B cell (primary cell): ENCODE measurements at regions not wholly inside any gene's neighbourhood (a gene's known extent, or its start where the extent isn't known, plus 50 kb on each side); places are given as distances from the start of the nearest gene placed in this dataset.

ENCODE experiments used
- ATAC-seq: fragments of 200-7000 bp; cut with Tn5 transposase; one replicate; pipeline ENCODE4 v1.10.0; 2021; ENCODE audit warnings: low read depth, mild to moderate bottlenecking, moderate number of reproducible peaks, moderate library complexity
- CTCF ChIA-PET: fragments of 350-600 bp; sonication (Branson Sonifier 250); formaldehyde crosslinking; loops from one replicate; lab custom pipeline; 2021; ENCODE audit warnings: antibody characterized with exemption, inconsistent platforms; lab: Charles Lee
- POLR2A ChIA-PET: fragments of 350-600 bp; sonication (Branson Sonifier 250); formaldehyde crosslinking; loops from one replicate; lab custom pipeline; 2021; ENCODE audit warnings: antibody characterized with exemption; lab: Charles Lee
- DNase-seq: peaks from one replicate; pipeline ENCODE4 v3.0.0; 2013
- H2AFZ ChIP-seq: 2 replicates; pipeline ENCODE4 v1.6.1; 2012; ENCODE audit warnings: mild to moderate bottlenecking, low read depth, low read length; ENCODE audit not compliant: insufficient read depth, poor library complexity, severe bottlenecking
- H3K27ac ChIP-seq, 2 donors: 1 replicate in 1 of 2; 2 replicates in 1 of 2; pipeline ENCODE4 v1.5.1; 2012 to 2013; ENCODE audit warnings: low read length in 2 of 2, mild to moderate bottlenecking in 2 of 2, moderate library complexity in 1 of 2
- H3K27me3 ChIP-seq, 4 experiments: fragments of 200-600 bp in 1 of 4; sonication (generic) in 1 of 4; replicated peaks in 1 of 4; 1 replicate in 2 of 4; 2 replicates in 2 of 4; pipeline versions ENCODE4 v1.6.1 to v1.7.0; 2013 to 2016; ENCODE audit warnings: low read length in 3 of 4, mild to moderate bottlenecking in 2 of 4, mixed read lengths in 1 of 4, moderate library complexity in 1 of 4; ENCODE audit not compliant: insufficient read depth in 4 of 4, control insufficient read depth in 3 of 4; ENCODE audit errors: control extremely low read depth in 1 of 4
- H3K36me3 ChIP-seq, 2 experiments: replicated peaks in 1 of 2; 1 replicate in 1 of 2; 2 replicates in 1 of 2; pipeline versions ENCODE4 v1.6.1 to v1.7.1; 2013; ENCODE audit warnings: low read length in 1 of 2; ENCODE audit not compliant: insufficient read depth in 2 of 2, control insufficient read depth in 1 of 2; ENCODE audit errors: control extremely low read depth in 1 of 2, extremely low read depth in 1 of 2
- H3K4me1 ChIP-seq, 2 donors: fragments of 200-600 bp in 1 of 2; sonication (generic) in 1 of 2; 1 replicate in 1 of 2; 2 replicates in 1 of 2; pipeline versions ENCODE4 v1.5.1 to v1.6.1; 2013 to 2017; ENCODE audit warnings: low read length in 2 of 2; ENCODE audit not compliant: control insufficient read depth in 2 of 2, insufficient read depth in 2 of 2
- H3K4me2 ChIP-seq: replicated peaks from 2 replicates; pipeline ENCODE3; 2012; ENCODE audit warnings: mild to moderate bottlenecking, low read depth, low read length; ENCODE audit not compliant: poor library complexity, severe bottlenecking
- H3K4me3 ChIP-seq, 5 experiments: fragments of 200-600 bp in 1 of 5; sonication (generic) in 1 of 5; 1 replicate in 3 of 5; 2 replicates in 2 of 5; pipeline versions ENCODE4 v1.5.1 to v1.7.0; 2011 to 2016; ENCODE audit warnings: low read length in 4 of 5, mild to moderate bottlenecking in 4 of 5, low read depth in 2 of 5, control low read depth in 1 of 5, moderate library complexity in 1 of 5; ENCODE audit not compliant: insufficient read depth in 1 of 5; ENCODE audit errors: control extremely low read depth in 1 of 5, extremely low read depth in 1 of 5
- H3K79me2 ChIP-seq: fragments of 200-600 bp; sonication (generic); one replicate; pipeline ENCODE4 v1.6.0; 2016; ENCODE audit warnings: low read length; ENCODE audit not compliant: control insufficient read depth, insufficient read depth
- H3K9ac ChIP-seq: fragments of 200-600 bp; sonication (generic); 2 replicates; pipeline ENCODE4 v1.6.1; 2017; ENCODE audit warnings: mild to moderate bottlenecking, low read length, moderate library complexity
- H3K9me3 ChIP-seq, 3 donors: one replicate each; pipeline versions ENCODE4 v1.6.1 to v1.7.1; 2013; ENCODE audit warnings: low read length in 2 of 3; ENCODE audit not compliant: control insufficient read depth in 2 of 3, insufficient read depth in 1 of 3; ENCODE audit errors: control extremely low read depth in 1 of 3
- H4K20me1 ChIP-seq: 2 replicates; pipeline ENCODE4 v1.6.0; 2012; ENCODE audit warnings: mild to moderate bottlenecking, low read length; ENCODE audit not compliant: insufficient read depth, control insufficient read depth, poor library complexity, severe bottlenecking
- H3K27ac Mint-ChIP-seq: one replicate; pipeline ENCODE4 v1.8.0; 2021; ENCODE audit warnings: mixed read lengths
- H3K27me3 Mint-ChIP-seq: one replicate; pipeline ENCODE4 v1.8.0; 2021; ENCODE audit warnings: mixed read lengths
- H3K4me1 Mint-ChIP-seq: one replicate; pipeline ENCODE4 v1.8.0; 2021; ENCODE audit warnings: mixed read lengths
- H3K4me3 Mint-ChIP-seq: one replicate; pipeline ENCODE4 v1.8.0; 2021; ENCODE audit warnings: mixed read lengths
- H3K9me3 Mint-ChIP-seq: one replicate; pipeline ENCODE4 v1.8.0; 2022; ENCODE audit warnings: mixed read lengths; ENCODE audit not compliant: insufficient read depth
- EZH2 ChIP-seq: IDR thresholded peaks from 2 replicates; pipeline ENCODE4 v1.6.1; 2012; ENCODE audit warnings: borderline replicate concordance, low read depth, mild to moderate bottlenecking, moderate library complexity, low read length; ENCODE audit not compliant: insufficient read depth, poor library complexity, severe bottlenecking
- WGBS: methylation state at CpG from one replicate; pipeline ENCODE4 v1.1.5; 2013; ENCODE audit warnings: missing lambda C conversion rate; ENCODE audit not compliant: insufficient coverage; 5-methylcytosine and 5-hydroxymethylcytosine counted together
- intact Hi-C: fragments of 100-400 bp; cut with micrococcal nuclease; formaldehyde crosslinking; loops from one replicate; pipeline ENCODE4 v1.10.0; 2022
- TF ChIP-seq, protein P1 (sequence below): fragments of 200-600 bp; IDR thresholded peaks from one replicate; pipeline ENCODE4 v1.8.0; 2022; ENCODE audit warnings: antibody characterized with exemption, mild to moderate bottlenecking

DNA sequence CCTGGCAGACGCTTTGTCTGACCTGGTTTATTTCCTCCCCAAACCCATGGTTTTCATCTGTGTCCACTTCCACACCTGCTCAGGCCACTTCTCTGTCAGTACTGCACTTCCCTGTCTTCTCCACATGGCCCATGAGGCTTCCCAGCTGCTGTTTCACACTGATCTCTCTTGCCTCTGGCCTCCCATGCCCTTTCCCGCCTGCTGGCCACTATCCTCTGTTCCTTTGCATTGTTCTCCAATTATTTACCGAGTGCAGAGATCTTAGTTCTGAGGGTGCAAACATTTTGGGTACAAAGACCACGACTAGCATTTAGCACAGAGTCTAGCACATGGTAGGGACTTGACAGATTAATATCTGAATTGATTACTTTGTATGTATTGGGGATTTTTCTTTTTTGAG lies 174.8 kb upstream of the NPY2R start:
- Mint-ChIP-seq H3K4me3 (no peak overlapping the region), H3K27ac (no peak overlapping the region), H3K4me1 (no peaks in the 10 kb centered on the region), H3K27me3 (peaks cover 5% of the 10 kb centered on the region), H3K9me3 (no peaks in the 10 kb centered on the region)
- ChIA-PET CTCF (no interaction called here), POLR2A (no interaction called here)
- Histone ChIP-seq H3K4me3 (no peak overlapping the region), H3K27me3 (no peaks in the 10 kb centered on the region), H2AFZ (no peak overlapping the region), H3K27ac (no peak overlapping the region), H3K4me2 (no peak overlapping the region), H3K4me1 (no peaks in the 10 kb centered on the region), H4K20me1 (no peaks in the 10 kb centered on the region), H3K9me3 (no peaks in the 10 kb centered on the region), H3K36me3 (no peaks in the 10 kb centered on the region), H3K9ac (no peak overlapping the region), H3K79me2 (no peaks in the 10 kb centered on the region)
- intact Hi-C loops: no loop called here
- no peak for TF ChIP-seq EZH2
- TF ChIP-seq, protein P1, sequence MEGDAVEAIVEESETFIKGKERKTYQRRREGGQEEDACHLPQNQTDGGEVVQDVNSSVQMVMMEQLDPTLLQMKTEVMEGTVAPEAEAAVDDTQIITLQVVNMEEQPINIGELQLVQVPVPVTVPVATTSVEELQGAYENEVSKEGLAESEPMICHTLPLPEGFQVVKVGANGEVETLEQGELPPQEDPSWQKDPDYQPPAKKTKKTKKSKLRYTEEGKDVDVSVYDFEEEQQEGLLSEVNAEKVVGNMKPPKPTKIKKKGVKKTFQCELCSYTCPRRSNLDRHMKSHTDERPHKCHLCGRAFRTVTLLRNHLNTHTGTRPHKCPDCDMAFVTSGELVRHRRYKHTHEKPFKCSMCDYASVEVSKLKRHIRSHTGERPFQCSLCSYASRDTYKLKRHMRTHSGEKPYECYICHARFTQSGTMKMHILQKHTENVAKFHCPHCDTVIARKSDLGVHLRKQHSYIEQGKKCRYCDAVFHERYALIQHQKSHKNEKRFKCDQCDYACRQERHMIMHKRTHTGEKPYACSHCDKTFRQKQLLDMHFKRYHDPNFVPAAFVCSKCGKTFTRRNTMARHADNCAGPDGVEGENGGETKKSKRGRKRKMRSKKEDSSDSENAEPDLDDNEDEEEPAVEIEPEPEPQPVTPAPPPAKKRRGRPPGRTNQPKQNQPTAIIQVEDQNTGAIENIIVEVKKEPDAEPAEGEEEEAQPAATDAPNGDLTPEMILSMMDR: no peak
- no peak for DNase-seq
- no peak for ATAC-seq
- 74% methylated on average over 3 of the region's 4 CpGs for WGBS

DNA sequence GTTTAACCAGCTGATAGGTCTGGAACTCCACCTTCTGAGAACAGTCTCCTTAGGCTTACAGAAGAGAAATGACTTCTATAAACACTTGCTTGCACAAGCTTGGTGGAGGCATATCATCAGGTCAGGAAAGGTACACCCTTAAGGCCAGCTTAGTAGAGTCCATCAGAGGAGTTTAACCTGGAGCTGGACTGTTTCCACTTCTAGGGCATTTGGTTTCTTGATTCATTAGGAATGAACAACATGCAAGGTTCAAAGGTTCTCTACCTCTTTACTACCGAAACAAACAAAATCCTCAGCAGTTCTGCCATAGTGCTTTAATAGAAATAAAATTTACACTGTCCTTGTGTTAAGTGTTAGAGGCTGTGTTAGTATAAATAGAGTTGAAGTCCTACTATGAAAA lies 171.4 kb upstream of the NPY2R start:
- no peak overlapping the region for H3K4me2 ChIP-seq
- H3K4me1 Mint-ChIP-seq: no peaks in the 10 kb centered on the region
- no peaks in the 10 kb centered on the region for H3K9me3 Mint-ChIP-seq
- H3K79me2 ChIP-seq: no peaks in the 10 kb centered on the region
- WGBS: no CpG with 5 or more reads among the region's 1 CpG
- H3K27ac ChIP-seq: no peak overlapping the region
- ATAC-seq (no peak), DNase-seq (no peak)
- H2AFZ ChIP-seq: no peak overlapping the region
- no peaks in the 10 kb centered on the region for H3K9me3 ChIP-seq
- ChIA-PET CTCF (no interaction called here), POLR2A (no interaction called here)
- H3K36me3 ChIP-seq: no peaks in the 10 kb centered on the region
- no peak overlapping the region for H3K27ac Mint-ChIP-seq
- H3K27me3 Mint-ChIP-seq: no peaks in the 10 kb centered on the region
- H3K4me3 Mint-ChIP-seq: no peak overlapping the region
- H4K20me1 ChIP-seq: no peaks in the 10 kb centered on the region
- no peaks in the 10 kb centered on the region for H3K27me3 ChIP-seq
- TF ChIP-seq, protein P1: no peak
- TF ChIP-seq EZH2: no peak
- no peak overlapping the region for H3K9ac ChIP-seq
- no peak overlapping the region for H3K4me3 ChIP-seq
- no peaks in the 10 kb centered on the region for H3K4me1 ChIP-seq
- intact Hi-C loops: no loop called here
